MM.1S (cell line): ENCODE measurements at regions not wholly inside any gene's neighbourhood (a gene's known extent, or its start where the extent isn't known, plus 50 kb on each side); places are given as distances from the start of the nearest gene placed in this dataset.

ENCODE experiments used
- DNase-seq: peaks from one replicate; pipeline ENCODE4 v3.0.0-alpha.2; 2015
- H2AFZ ChIP-seq: fragments of 300-600 bp; sonication (generic); 2 replicates; pipeline ENCODE4 v1.6.0; 2016; ENCODE audit warnings: antibody characterized with exemption, low read length
- H3F3A ChIP-seq: fragments of 300-600 bp; sonication (generic); 2 replicates; pipeline ENCODE4 v1.6.1; 2016; ENCODE audit warnings: mild to moderate bottlenecking, antibody characterized with exemption, low read length, moderate library complexity, mixed read lengths; ENCODE audit not compliant: insufficient read depth
- H3K27ac ChIP-seq: fragments of 300-600 bp; sonication (generic); 2 replicates; pipeline ENCODE4 v1.5.1; 2016; ENCODE audit warnings: mild to moderate bottlenecking, low read length
- H3K27me3 ChIP-seq: fragments of 300-600 bp; sonication (generic); replicated peaks from 2 replicates; pipeline ENCODE4 v1.6.0; 2016; ENCODE audit warnings: low read length; ENCODE audit not compliant: insufficient read depth
- H3K36me3 ChIP-seq: fragments of 300-600 bp; sonication (generic); replicated peaks from 2 replicates; pipeline ENCODE4 v1.6.1; 2016; ENCODE audit warnings: mild to moderate bottlenecking, low read length, mixed read lengths; ENCODE audit not compliant: insufficient read depth
- H3K4me1 ChIP-seq: fragments of 300-600 bp; sonication (generic); 2 replicates; pipeline ENCODE4 v1.6.1; 2016; ENCODE audit warnings: low read length, mixed read lengths
- H3K4me2 ChIP-seq: fragments of 300-600 bp; sonication (generic); 2 replicates; pipeline ENCODE4 v1.6.0; 2016; ENCODE audit warnings: low read depth, low read length
- H3K4me3 ChIP-seq: fragments of 300-600 bp; sonication (generic); 2 replicates; pipeline ENCODE4 v1.5.1; 2016; ENCODE audit warnings: low read length, mixed read lengths
- H3K79me2 ChIP-seq: fragments of 300-600 bp; sonication (generic); 2 replicates; pipeline ENCODE4 v1.6.1; 2016; ENCODE audit warnings: mixed run types, low read length, mixed read lengths
- H3K9ac ChIP-seq: fragments of 300-600 bp; sonication (generic); 2 replicates; pipeline ENCODE4 v1.6.1; 2016; ENCODE audit warnings: low read length, mixed read lengths
- H3K9me2 ChIP-seq: fragments of 300-600 bp; sonication (generic); replicated peaks from 2 replicates; pipeline ENCODE4 v1.6.1; 2016; ENCODE audit warnings: mild to moderate bottlenecking, low read length, mixed read lengths; ENCODE audit not compliant: insufficient read depth
- H3K9me3 ChIP-seq: fragments of 300-600 bp; sonication (generic); replicated peaks from 2 replicates; pipeline ENCODE4 v1.6.1; 2016; ENCODE audit warnings: mild to moderate bottlenecking, low read length, mixed read lengths; ENCODE audit not compliant: insufficient read depth
- H4K20me1 ChIP-seq: fragments of 300-600 bp; sonication (generic); 2 replicates; pipeline ENCODE4 v1.6.1; 2016; ENCODE audit warnings: mild to moderate bottlenecking, low read length, moderate library complexity, mixed read lengths; ENCODE audit not compliant: insufficient read depth
- CTCF ChIP-seq: fragments of 300-600 bp; sonication (generic); IDR thresholded peaks from 2 replicates; pipeline ENCODE4 v1.5.1; 2016; ENCODE audit warnings: antibody characterized with exemption, low read length, mixed read lengths
- EZH2 ChIP-seq: fragments of 300-600 bp; sonication (generic); optimal IDR thresholded peaks from 2 replicates; pipeline ENCODE3; 2017; ENCODE audit warnings: low read depth, mild to moderate bottlenecking, antibody characterized with exemption, low read length, mixed read lengths
- EZH2phosphoT487 ChIP-seq: fragments of 300-600 bp; sonication (generic); IDR thresholded peaks from 2 replicates; pipeline ENCODE4 v1.6.1; 2018; ENCODE audit warnings: antibody characterized with exemption, low read length

- Histone ChIP-seq H3K79me2 (no peaks in the 10 kb centered on the region), H3K4me2 (no peak overlapping the region), H3K27ac (no peak overlapping the region), H4K20me1 (no peaks in the 10 kb centered on the region), H3K9me3 (no peaks in the 10 kb centered on the region), H3K36me3 (no peaks in the 10 kb centered on the region), H2AFZ (no peak overlapping the region), H3K9ac (no peak overlapping the region), H3K27me3 (no peaks in the 10 kb centered on the region; the same call in 1 of the 2 replicates), H3K4me3 (no peak overlapping the region), H3K9me2 (no peaks in the 10 kb centered on the region), H3F3A (no peaks in the 10 kb centered on the region), H3K4me1 (no peaks in the 10 kb centered on the region)
- TF ChIP-seq EZH2: no peak
- no peak for TF ChIP-seq EZH2phosphoT487
- TF ChIP-seq CTCF: peak; percentile 26; the same call in 1 of the 2 replicates
- DNase-seq: peak; percentile 31
Observed at GRCh38 chr14:106802413-106803364, 1276.3 kb downstream of the TMEM121 start.

- DNase-seq: no peak
Observed at GRCh38 chr14:106803379-106803778, 1277.0 kb downstream of the TMEM121 start.

GRCh38 chr14:106807493-106807892 is 1281.1 kb downstream of the TMEM121 start:
- TF ChIP-seq EZH2phosphoT487: no peak
- no peak for DNase-seq
- no peaks in the 10 kb centered on the region for H3K79me2 ChIP-seq
- H3K4me2 ChIP-seq: no peak overlapping the region
- no peaks in the 10 kb centered on the region for H3K27me3 ChIP-seq
- H3K9ac ChIP-seq: no peak overlapping the region
- H3K4me1 ChIP-seq: no peaks in the 10 kb centered on the region
- no peaks in the 10 kb centered on the region for H3K9me3 ChIP-seq
- no peaks in the 10 kb centered on the region for H3F3A ChIP-seq
- no peaks in the 10 kb centered on the region for H3K36me3 ChIP-seq
- H3K27ac ChIP-seq: no peak overlapping the region
- no peaks in the 10 kb centered on the region for H3K9me2 ChIP-seq
- no peak overlapping the region for H3K4me3 ChIP-seq
- H2AFZ ChIP-seq: no peak overlapping the region
- H4K20me1 ChIP-seq: no peaks in the 10 kb centered on the region

More at GRCh38 chr14:106803379-106803778, 1277.0 kb downstream of the TMEM121 start:
- no peak overlapping the region for H3K4me2 ChIP-seq
- H3K27ac ChIP-seq: no peak overlapping the region
- no peaks in the 10 kb centered on the region for H3K9me3 ChIP-seq
- H3F3A ChIP-seq: no peaks in the 10 kb centered on the region
- TF ChIP-seq CTCF (no peak), EZH2 (no peak), EZH2phosphoT487 (no peak)
- H3K36me3 ChIP-seq: no peaks in the 10 kb centered on the region
- no peak overlapping the region for H3K4me3 ChIP-seq
- no peak overlapping the region for H3K9ac ChIP-seq
- no peaks in the 10 kb centered on the region for H3K9me2 ChIP-seq
- no peaks in the 10 kb centered on the region for H3K79me2 ChIP-seq
- no peaks in the 10 kb centered on the region for H4K20me1 ChIP-seq
- no peaks in the 10 kb centered on the region for H3K4me1 ChIP-seq
- no peak overlapping the region for H2AFZ ChIP-seq
- no peaks in the 10 kb centered on the region; the same call in 1 of the 2 replicates for H3K27me3 ChIP-seq

- no peak overlapping the region for H3K9ac ChIP-seq
- H3K4me3 ChIP-seq: no peak overlapping the region
- H3K4me1 ChIP-seq: no peaks in the 10 kb centered on the region
- H3F3A ChIP-seq: no peaks in the 10 kb centered on the region
- H3K9me2 ChIP-seq: no peaks in the 10 kb centered on the region
- no peaks in the 10 kb centered on the region for H3K79me2 ChIP-seq
- H4K20me1 ChIP-seq: no peaks in the 10 kb centered on the region
- TF ChIP-seq EZH2phosphoT487: no peak
- no peak for TF ChIP-seq CTCF
- no peak for TF ChIP-seq EZH2
- DNase-seq: no peak
- no peak overlapping the region for H3K27ac ChIP-seq
- no peaks in the 10 kb centered on the region for H3K27me3 ChIP-seq
- H3K36me3 ChIP-seq: no peaks in the 10 kb centered on the region
- H2AFZ ChIP-seq: no peak overlapping the region
- H3K9me3 ChIP-seq: no peaks in the 10 kb centered on the region
- no peak overlapping the region for H3K4me2 ChIP-seq
Observed at GRCh38 chr14:106808458-106808857, 1282.1 kb downstream of the TMEM121 start.
